WTC11 (cell line): ENCODE measurements at regions not wholly inside any gene's neighbourhood (a gene's known extent, or its start where the extent isn't known, plus 50 kb on each side); places are given as distances from the start of the nearest gene placed in this dataset.

Experiments used
- ATAC-seq: fragments of 200-7000 bp; cut with Tn5 transposase; 2 replicates; pipeline ENCODE4 v1.10.0; 2021; ENCODE audit warnings: mild to moderate bottlenecking, moderate library complexity
- CTCF ChIA-PET: fragments of 300-600 bp; sonication (Branson Sonifier 250); formaldehyde crosslinking; loops from one replicate; lab custom pipeline; 2021; ENCODE audit warnings: antibody characterized with exemption; lab: Charles Lee
- POLR2A ChIA-PET: fragments of 350-600 bp; sonication (Branson Sonifier 250); formaldehyde crosslinking; loops from one replicate; lab custom pipeline; 2021; ENCODE audit warnings: antibody characterized with exemption; lab: Charles Lee
- DNase-seq: peaks from one replicate; pipeline ENCODE4 v3.0.0; 2021; ENCODE audit warnings: low spot score
- H3K27ac Mint-ChIP-seq: 2 replicates; pipeline ENCODE4 v1.8.0; 2021; ENCODE audit warnings: mixed read lengths
- H3K27me3 Mint-ChIP-seq: 2 replicates; pipeline ENCODE4 v1.8.0; 2021; ENCODE audit warnings: low read depth, mild to moderate bottlenecking, moderate library complexity, mixed read lengths
- H3K36me3 Mint-ChIP-seq: 2 replicates; pipeline ENCODE4 v1.8.0; 2021; ENCODE audit warnings: mixed read lengths
- H3K4me1 Mint-ChIP-seq: 2 replicates; pipeline ENCODE4 v1.8.0; 2022; ENCODE audit warnings: mixed read lengths
- H3K4me3 Mint-ChIP-seq: 2 replicates; pipeline ENCODE4 v1.8.0; 2021; ENCODE audit warnings: mild to moderate bottlenecking, moderate library complexity, mixed read lengths
- H3K9me3 Mint-ChIP-seq: 2 replicates; pipeline ENCODE4 v1.8.0; 2021; ENCODE audit warnings: mixed read lengths
- CBFB ChIP-seq: sonication (generic); formaldehyde crosslinking; IDR thresholded peaks from 2 replicates; pipeline ENCODE4 v1.8.1; 2022; ENCODE audit warnings: mild to moderate bottlenecking, low read depth, missing genetic modification reagents
- EMX1 ChIP-seq: fragments of 250-450 bp; sonication (Bioruptor Pico); IDR thresholded peaks from 2 replicates; pipeline ENCODE4 v1.8.0; 2021; ENCODE audit warnings: mild to moderate bottlenecking
- GTF2I ChIP-seq: fragments of 250-450 bp; sonication (Bioruptor Pico); conservative IDR thresholded peaks from 2 replicates; pipeline ENCODE4 v1.4.0; 2021; ENCODE audit warnings: mild to moderate bottlenecking
- IRF2 ChIP-seq: sonication (generic); formaldehyde crosslinking; IDR thresholded peaks from 2 replicates; pipeline ENCODE4 v1.8.0; 2022; ENCODE audit warnings: low read depth, missing genetic modification reagents, borderline replicate concordance
- NR3C1 ChIP-seq: sonication (generic); formaldehyde crosslinking; conservative IDR thresholded peaks from 2 replicates; pipeline ENCODE4 v1.8.1; 2023; ENCODE audit warnings: low read depth, mild to moderate bottlenecking, missing genetic modification reagents
- RELA ChIP-seq: sonication (generic); formaldehyde crosslinking; IDR thresholded peaks from 2 replicates; pipeline ENCODE4 v1.8.1; 2022; ENCODE audit warnings: missing genetic modification reagents, mild to moderate bottlenecking, borderline replicate concordance
- SMAD4 ChIP-seq: sonication (generic); formaldehyde crosslinking; IDR thresholded peaks from 2 replicates; pipeline ENCODE4 v1.8.0; 2022; ENCODE audit warnings: mild to moderate bottlenecking, missing genetic modification reagents
- TCF7 ChIP-seq: sonication (generic); formaldehyde crosslinking; IDR thresholded peaks from 2 replicates; pipeline ENCODE4 v1.8.0; 2022; ENCODE audit warnings: mild to moderate bottlenecking, low read depth, missing genetic modification reagents, moderate library complexity
- TEAD1 ChIP-seq: sonication (generic); formaldehyde crosslinking; IDR thresholded peaks from 2 replicates; pipeline ENCODE4 v1.8.0; 2022; ENCODE audit warnings: mild to moderate bottlenecking, missing genetic modification reagents
- ZNF121 ChIP-seq: sonication (generic); formaldehyde crosslinking; IDR thresholded peaks from 2 replicates; pipeline ENCODE4 v1.8.0; 2023; ENCODE audit warnings: missing genetic modification reagents
- ZNF416 ChIP-seq: fragments of 250-450 bp; sonication (Bioruptor Pico); IDR thresholded peaks from 2 replicates; pipeline ENCODE4 v1.9.0; 2021; ENCODE audit warnings: mild to moderate bottlenecking, inconsistent platforms
- TF ChIP-seq, protein P1 (sequence below): sonication (generic); formaldehyde crosslinking; IDR thresholded peaks from 2 replicates; pipeline ENCODE4 v1.8.1; 2022; ENCODE audit warnings: mild to moderate bottlenecking, missing genetic modification reagents, moderate library complexity, borderline replicate concordance
- TF ChIP-seq, protein P2 (sequence below): sonication (generic); formaldehyde crosslinking; IDR thresholded peaks from 2 replicates; pipeline ENCODE4 v1.8.1; 2023; ENCODE audit warnings: mild to moderate bottlenecking, missing genetic modification reagents
- TF ChIP-seq, protein P3 (sequence below): sonication (generic); formaldehyde crosslinking; conservative IDR thresholded peaks from 2 replicates; pipeline ENCODE4 v1.8.1; 2023; ENCODE audit warnings: mild to moderate bottlenecking, low read depth, missing genetic modification reagents, moderate library complexity
- TF ChIP-seq, protein P4 (sequence below): sonication (generic); formaldehyde crosslinking; IDR thresholded peaks from 2 replicates; pipeline ENCODE4 v1.8.1; 2022; ENCODE audit warnings: low read depth, mild to moderate bottlenecking, moderate library complexity, missing genetic modification reagents, borderline replicate concordance
- TF ChIP-seq, protein P5 (sequence below): fragments of 200-600 bp; IDR thresholded peaks from 2 replicates; pipeline ENCODE4 v1.8.0; 2022; ENCODE audit warnings: antibody characterized with exemption
- TF ChIP-seq, protein P6 (sequence below): sonication (generic); formaldehyde crosslinking; IDR thresholded peaks from 2 replicates; pipeline ENCODE4 v1.8.1; 2022; ENCODE audit warnings: missing genetic modification reagents, borderline replicate concordance

DNA sequence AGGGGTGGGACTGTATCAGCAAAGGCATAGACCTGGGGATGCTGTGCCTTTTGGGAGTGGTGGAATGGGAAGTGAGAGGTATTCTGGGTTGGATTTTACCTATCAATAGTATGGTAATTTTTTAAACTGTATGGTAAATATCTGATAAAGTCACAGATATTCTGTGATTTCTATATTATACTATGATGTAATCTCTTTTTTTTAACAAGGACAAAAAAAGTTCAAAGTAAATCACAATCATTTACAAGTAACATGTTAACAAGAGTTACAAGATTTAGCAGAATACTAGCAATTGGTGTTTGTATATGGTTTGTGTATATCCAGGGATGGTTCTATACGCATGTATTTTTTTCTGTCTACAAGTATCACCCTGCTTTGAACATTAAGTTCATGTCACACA lies 56.0 kb downstream of the BMAL2 start (continued):
- TF ChIP-seq, protein P1, sequence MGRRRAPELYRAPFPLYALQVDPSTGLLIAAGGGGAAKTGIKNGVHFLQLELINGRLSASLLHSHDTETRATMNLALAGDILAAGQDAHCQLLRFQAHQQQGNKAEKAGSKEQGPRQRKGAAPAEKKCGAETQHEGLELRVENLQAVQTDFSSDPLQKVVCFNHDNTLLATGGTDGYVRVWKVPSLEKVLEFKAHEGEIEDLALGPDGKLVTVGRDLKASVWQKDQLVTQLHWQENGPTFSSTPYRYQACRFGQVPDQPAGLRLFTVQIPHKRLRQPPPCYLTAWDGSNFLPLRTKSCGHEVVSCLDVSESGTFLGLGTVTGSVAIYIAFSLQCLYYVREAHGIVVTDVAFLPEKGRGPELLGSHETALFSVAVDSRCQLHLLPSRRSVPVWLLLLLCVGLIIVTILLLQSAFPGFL = no peak
- TF ChIP-seq RELA (no peak), EMX1 (CRISPR knock-in tag) (no peak)
- TF ChIP-seq, protein P2, sequence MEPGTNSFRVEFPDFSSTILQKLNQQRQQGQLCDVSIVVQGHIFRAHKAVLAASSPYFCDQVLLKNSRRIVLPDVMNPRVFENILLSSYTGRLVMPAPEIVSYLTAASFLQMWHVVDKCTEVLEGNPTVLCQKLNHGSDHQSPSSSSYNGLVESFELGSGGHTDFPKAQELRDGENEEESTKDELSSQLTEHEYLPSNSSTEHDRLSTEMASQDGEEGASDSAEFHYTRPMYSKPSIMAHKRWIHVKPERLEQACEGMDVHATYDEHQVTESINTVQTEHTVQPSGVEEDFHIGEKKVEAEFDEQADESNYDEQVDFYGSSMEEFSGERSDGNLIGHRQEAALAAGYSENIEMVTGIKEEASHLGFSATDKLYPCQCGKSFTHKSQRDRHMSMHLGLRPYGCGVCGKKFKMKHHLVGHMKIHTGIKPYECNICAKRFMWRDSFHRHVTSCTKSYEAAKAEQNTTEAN (CRISPR knock-in tag) = no peak

DNA sequence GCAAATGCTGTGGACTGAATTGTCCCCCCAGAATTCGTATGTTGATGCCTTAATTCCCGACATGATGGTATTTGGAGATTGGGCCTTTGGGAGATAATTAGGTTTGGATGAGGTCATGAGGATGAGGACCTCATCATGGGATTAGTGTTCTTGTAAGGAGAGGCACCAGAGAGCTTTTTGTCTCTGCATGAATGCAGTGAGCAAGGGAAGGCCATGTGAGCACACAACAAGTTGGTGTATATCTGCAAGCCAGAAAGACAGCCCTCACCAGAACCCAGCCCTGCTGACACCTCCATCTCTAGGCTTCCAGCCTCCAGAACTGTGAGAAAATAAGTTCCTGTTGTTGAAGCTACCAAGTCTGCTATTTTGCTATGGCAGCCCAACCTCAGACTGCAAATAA lies 51.9 kb upstream of the SMCO2 start:
- CTCF ChIA-PET = no interaction called here
- POLR2A ChIA-PET = no interaction called here
- no peaks in the 10 kb centered on the region for H3K27me3 Mint-ChIP-seq
- no peak overlapping the region for H3K27ac Mint-ChIP-seq
- no peak for DNase-seq
- H3K4me1 Mint-ChIP-seq = no peaks in the 10 kb centered on the region
- 0 out of 2 replicates have a peak, but pooled peaks cover 3% of the 10 kb centered on the region for H3K9me3 Mint-ChIP-seq
- ATAC-seq = no peak
- H3K36me3 Mint-ChIP-seq = peaks cover 10% of the 10 kb centered on the region
- no peak overlapping the region for H3K4me3 Mint-ChIP-seq
- TF ChIP-seq, protein P3, sequence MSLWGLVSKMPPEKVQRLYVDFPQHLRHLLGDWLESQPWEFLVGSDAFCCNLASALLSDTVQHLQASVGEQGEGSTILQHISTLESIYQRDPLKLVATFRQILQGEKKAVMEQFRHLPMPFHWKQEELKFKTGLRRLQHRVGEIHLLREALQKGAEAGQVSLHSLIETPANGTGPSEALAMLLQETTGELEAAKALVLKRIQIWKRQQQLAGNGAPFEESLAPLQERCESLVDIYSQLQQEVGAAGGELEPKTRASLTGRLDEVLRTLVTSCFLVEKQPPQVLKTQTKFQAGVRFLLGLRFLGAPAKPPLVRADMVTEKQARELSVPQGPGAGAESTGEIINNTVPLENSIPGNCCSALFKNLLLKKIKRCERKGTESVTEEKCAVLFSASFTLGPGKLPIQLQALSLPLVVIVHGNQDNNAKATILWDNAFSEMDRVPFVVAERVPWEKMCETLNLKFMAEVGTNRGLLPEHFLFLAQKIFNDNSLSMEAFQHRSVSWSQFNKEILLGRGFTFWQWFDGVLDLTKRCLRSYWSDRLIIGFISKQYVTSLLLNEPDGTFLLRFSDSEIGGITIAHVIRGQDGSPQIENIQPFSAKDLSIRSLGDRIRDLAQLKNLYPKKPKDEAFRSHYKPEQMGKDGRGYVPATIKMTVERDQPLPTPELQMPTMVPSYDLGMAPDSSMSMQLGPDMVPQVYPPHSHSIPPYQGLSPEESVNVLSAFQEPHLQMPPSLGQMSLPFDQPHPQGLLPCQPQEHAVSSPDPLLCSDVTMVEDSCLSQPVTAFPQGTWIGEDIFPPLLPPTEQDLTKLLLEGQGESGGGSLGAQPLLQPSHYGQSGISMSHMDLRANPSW = no peak
- no peak for TF ChIP-seq TCF7 (CRISPR knock-in tag)
- TF ChIP-seq, protein P4, sequence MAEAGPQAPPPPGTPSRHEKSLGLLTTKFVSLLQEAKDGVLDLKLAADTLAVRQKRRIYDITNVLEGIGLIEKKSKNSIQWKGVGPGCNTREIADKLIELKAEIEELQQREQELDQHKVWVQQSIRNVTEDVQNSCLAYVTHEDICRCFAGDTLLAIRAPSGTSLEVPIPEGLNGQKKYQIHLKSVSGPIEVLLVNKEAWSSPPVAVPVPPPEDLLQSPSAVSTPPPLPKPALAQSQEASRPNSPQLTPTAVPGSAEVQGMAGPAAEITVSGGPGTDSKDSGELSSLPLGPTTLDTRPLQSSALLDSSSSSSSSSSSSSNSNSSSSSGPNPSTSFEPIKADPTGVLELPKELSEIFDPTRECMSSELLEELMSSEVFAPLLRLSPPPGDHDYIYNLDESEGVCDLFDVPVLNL (CRISPR knock-in tag) = no peak
- TF ChIP-seq, protein P5, sequence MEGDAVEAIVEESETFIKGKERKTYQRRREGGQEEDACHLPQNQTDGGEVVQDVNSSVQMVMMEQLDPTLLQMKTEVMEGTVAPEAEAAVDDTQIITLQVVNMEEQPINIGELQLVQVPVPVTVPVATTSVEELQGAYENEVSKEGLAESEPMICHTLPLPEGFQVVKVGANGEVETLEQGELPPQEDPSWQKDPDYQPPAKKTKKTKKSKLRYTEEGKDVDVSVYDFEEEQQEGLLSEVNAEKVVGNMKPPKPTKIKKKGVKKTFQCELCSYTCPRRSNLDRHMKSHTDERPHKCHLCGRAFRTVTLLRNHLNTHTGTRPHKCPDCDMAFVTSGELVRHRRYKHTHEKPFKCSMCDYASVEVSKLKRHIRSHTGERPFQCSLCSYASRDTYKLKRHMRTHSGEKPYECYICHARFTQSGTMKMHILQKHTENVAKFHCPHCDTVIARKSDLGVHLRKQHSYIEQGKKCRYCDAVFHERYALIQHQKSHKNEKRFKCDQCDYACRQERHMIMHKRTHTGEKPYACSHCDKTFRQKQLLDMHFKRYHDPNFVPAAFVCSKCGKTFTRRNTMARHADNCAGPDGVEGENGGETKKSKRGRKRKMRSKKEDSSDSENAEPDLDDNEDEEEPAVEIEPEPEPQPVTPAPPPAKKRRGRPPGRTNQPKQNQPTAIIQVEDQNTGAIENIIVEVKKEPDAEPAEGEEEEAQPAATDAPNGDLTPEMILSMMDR = no peak
- TF ChIP-seq, protein P6, sequence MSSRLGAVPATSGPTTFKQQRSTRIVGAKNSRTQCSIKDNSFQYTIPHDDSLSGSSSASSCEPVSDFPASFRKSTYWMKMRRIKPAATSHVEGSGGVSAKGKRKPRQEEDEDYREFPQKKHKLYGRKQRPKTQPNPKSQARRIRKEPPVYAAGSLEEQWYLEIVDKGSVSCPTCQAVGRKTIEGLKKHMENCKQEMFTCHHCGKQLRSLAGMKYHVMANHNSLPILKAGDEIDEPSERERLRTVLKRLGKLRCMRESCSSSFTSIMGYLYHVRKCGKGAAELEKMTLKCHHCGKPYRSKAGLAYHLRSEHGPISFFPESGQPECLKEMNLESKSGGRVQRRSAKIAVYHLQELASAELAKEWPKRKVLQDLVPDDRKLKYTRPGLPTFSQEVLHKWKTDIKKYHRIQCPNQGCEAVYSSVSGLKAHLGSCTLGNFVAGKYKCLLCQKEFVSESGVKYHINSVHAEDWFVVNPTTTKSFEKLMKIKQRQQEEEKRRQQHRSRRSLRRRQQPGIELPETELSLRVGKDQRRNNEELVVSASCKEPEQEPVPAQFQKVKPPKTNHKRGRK (CRISPR knock-in tag) = no peak
- no peak for TF ChIP-seq TEAD1 (CRISPR knock-in tag)
- no peak for TF ChIP-seq CBFB (CRISPR knock-in tag)
- no peak for TF ChIP-seq SMAD4 (CRISPR knock-in tag)
- TF ChIP-seq ZNF121 (CRISPR knock-in tag) = no peak
- no peak for TF ChIP-seq ZNF416 (CRISPR knock-in tag)
- TF ChIP-seq NR3C1 = no peak
- TF ChIP-seq GTF2I (CRISPR knock-in tag) = no peak
- no peak for TF ChIP-seq IRF2 (CRISPR knock-in tag)
- TF ChIP-seq, all 79 proteins: peak for 0
